ENCODE measurements at regions not wholly inside any gene's neighbourhood (a gene's known extent, or its start where the extent isn't known, plus 50 kb on each side); places are given as distances from the start of the nearest gene placed in this dataset.

GRCh38 chr16:79402356-79402755 lies 198.2 kb downstream of the MAF start:
- DNase-seq (ENCODE audit: low spot score) (no peak), ATAC-seq (no peak)
- ChIA-PET POLR2A (no interaction called here), CTCF (no interaction called here)
- TF ChIP-seq USF2 (CRISPR knock-in tag; IDR thresholded peaks at IDR 0.05) = no peak
- TF ChIP-seq ZNF416 (CRISPR knock-in tag; IDR thresholded peaks at IDR 0.05) = no peak
- TF ChIP-seq TEAD4 (CRISPR knock-in tag; IDR thresholded peaks at IDR 0.05) = no peak
- TF ChIP-seq ZBTB43 (CRISPR knock-in tag; IDR thresholded peaks at IDR 0.05) = no peak
- no peak for TF ChIP-seq MAX (CRISPR knock-in tag; IDR thresholded peaks at IDR 0.05)
- TF ChIP-seq FOXP1 (CRISPR knock-in tag; IDR thresholded peaks at IDR 0.05; ENCODE audit: borderline replicate concordance) = no peak
- TF ChIP-seq MLX (CRISPR knock-in tag; IDR thresholded peaks at IDR 0.05) = no peak
- no peak for TF ChIP-seq ZSCAN18 (CRISPR knock-in tag; IDR thresholded peaks at IDR 0.05)
- no peak for TF ChIP-seq HMGA2 (CRISPR knock-in tag; IDR thresholded peaks at IDR 0.05)
- no peak for TF ChIP-seq FOXJ3 (CRISPR knock-in tag; IDR thresholded peaks at IDR 0.05; ENCODE audit: borderline replicate concordance)
- TF ChIP-seq NFATC4 (CRISPR knock-in tag; IDR thresholded peaks at IDR 0.05) = no peak
- TF ChIP-seq ARID4B (CRISPR knock-in tag; IDR thresholded peaks at IDR 0.05; ENCODE audit: borderline replicate concordance) = no peak
- TF ChIP-seq E2F1 (CRISPR knock-in tag; IDR thresholded peaks at IDR 0.05) = no peak
- H3K27me3 Mint-ChIP-seq (ENCODE audit: low read depth) = no peaks in the 10 kb centered on the region; the same call in 1 of the 2 replicates
- peaks cover 6% of the 10 kb centered on the region for H3K4me1 Mint-ChIP-seq
- no peak overlapping the region for H3K27ac Mint-ChIP-seq
- peaks cover 16% of the 10 kb centered on the region for H3K9me3 Mint-ChIP-seq
- H3K36me3 Mint-ChIP-seq = no peaks in the 10 kb centered on the region
- H3K4me3 Mint-ChIP-seq = no peak overlapping the region

GRCh38 chr16:79401782-79402181 lies 198.8 kb downstream of the MAF start:
- POLR2A ChIA-PET = no interaction called here
- no peak for ATAC-seq
- Mint-ChIP-seq H3K27ac (no peak overlapping the region), H3K4me3 (no peak overlapping the region), H3K9me3 (peaks cover 16% of the 10 kb centered on the region), H3K4me1 (peaks cover under 1% of the 10 kb centered on the region; the same call in 1 of the 2 replicates), H3K36me3 (no peaks in the 10 kb centered on the region), H3K27me3 (ENCODE audit: low read depth) (no peaks in the 10 kb centered on the region; the same call in 1 of the 2 replicates)
- CTCF ChIA-PET = no interaction called here
- DNase-seq (ENCODE audit: low spot score) = no peak
- no peak for TF ChIP-seq E2F1 (CRISPR knock-in tag; IDR thresholded peaks at IDR 0.05)
- no peak for TF ChIP-seq ESRRA (CRISPR knock-in tag; IDR thresholded peaks at IDR 0.05; ENCODE audit: borderline replicate concordance)
- TF ChIP-seq KAT7 (CRISPR knock-in tag; IDR thresholded peaks at IDR 0.05; ENCODE audit: borderline replicate concordance) = no peak
- TF ChIP-seq GTF2I (CRISPR knock-in tag; conservative IDR thresholded peaks at IDR 0.05) = no peak
- no peak for TF ChIP-seq AR (CRISPR knock-in tag; IDR thresholded peaks at IDR 0.05)
- TF ChIP-seq GABPB1 (CRISPR knock-in tag; IDR thresholded peaks at IDR 0.05) = no peak
- TF ChIP-seq FOXP4 (CRISPR knock-in tag; IDR thresholded peaks at IDR 0.05) = no peak
